Activated T-cell treated with anti-CD3 and anti-CD28 coated beads, Interleukin-2, amount 50 U/mL, for 4 hours (primary cell): ENCODE measurements at regions not wholly inside any gene's neighbourhood (a gene's known extent, or its start where the extent isn't known, plus 50 kb on each side); places are given as distances from the start of the nearest gene placed in this dataset.
"Not testable (repeated sequence)": the region's sequence is repeated elsewhere in the genome, so short reads cannot be mapped to it uniquely, and the experiment has no call there.

ENCODE experiments used
- ATAC-seq, 2 donors: fragments of 200-7000 bp; cut with Tn5 transposase; one replicate each; pipeline ENCODE4 v1.10.0; 2021
- DNase-seq: peaks from one replicate; pipeline ENCODE4 v3.0.0-alpha.2; 2020
- H3K27me3 Mint-ChIP-seq: one replicate; pipeline ENCODE4 v1.8.0; 2021; ENCODE audit warnings: low read depth, mixed read lengths
- H3K36me3 Mint-ChIP-seq: one replicate; pipeline ENCODE4 v1.8.0; 2022; ENCODE audit warnings: mixed read lengths; ENCODE audit not compliant: insufficient read depth
- H3K4me1 Mint-ChIP-seq: one replicate; pipeline ENCODE4 v1.8.0; 2021; ENCODE audit warnings: low read depth, mixed read lengths
- H3K4me3 Mint-ChIP-seq: one replicate; pipeline ENCODE4 v1.8.0; 2021; ENCODE audit warnings: mild to moderate bottlenecking, moderate library complexity, mixed read lengths
- H3K9me3 Mint-ChIP-seq: one replicate; pipeline ENCODE4 v1.8.0; 2021; ENCODE audit warnings: mixed read lengths

DNA sequence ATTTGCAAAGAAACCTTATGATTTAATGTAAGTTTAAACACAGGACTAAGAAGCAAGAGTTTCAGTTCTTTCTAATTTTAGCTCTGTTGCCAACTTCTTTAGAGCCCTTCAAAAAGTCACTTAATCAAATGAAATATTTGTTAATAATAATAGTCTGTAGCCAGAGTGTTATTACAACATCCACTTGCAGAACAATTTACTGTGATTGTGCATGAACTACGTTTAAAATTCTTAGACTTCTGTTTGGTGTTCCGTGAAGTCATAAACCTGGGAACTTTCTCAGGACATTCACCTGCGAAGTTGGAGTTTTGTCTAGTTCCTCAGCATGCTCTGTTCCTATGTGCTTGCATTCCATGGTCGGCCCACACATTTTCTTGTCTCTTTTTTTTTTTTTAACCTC lies 244.0 kb upstream of the AVPR1A start:
- H3K9me3 Mint-ChIP-seq: no peaks in the 10 kb centered on the region
- H3K27me3 Mint-ChIP-seq: no peaks in the 10 kb centered on the region
- H3K4me1 Mint-ChIP-seq: no peaks in the 10 kb centered on the region
- H3K4me3 Mint-ChIP-seq: no peak overlapping the region
- DNase-seq: no peak
- H3K36me3 Mint-ChIP-seq: no peaks in the 10 kb centered on the region
- no peak for ATAC-seq

DNA sequence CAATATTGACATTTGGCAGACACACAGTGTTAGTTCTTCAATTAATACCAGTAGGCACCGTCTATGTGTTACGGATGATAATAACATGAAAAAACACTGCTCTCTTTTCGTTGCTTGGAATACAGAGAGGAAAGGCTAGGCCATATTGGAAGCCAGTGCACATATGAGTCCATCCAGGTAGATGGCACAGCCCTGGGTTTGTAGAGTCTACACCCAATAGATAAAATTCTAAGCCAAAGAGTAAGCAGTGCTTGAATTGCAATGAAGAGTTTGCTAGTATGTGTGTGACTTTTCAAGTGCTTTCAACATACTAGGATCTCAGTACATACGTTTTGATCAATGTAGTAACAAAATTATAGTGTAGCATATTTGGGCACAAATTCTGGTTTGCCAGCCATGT lies 243.3 kb upstream of the AVPR1A start:
- H3K4me1 Mint-ChIP-seq: no peaks in the 10 kb centered on the region
- DNase-seq (no peak), ATAC-seq (no peak)
- no peaks in the 10 kb centered on the region for H3K27me3 Mint-ChIP-seq
- no peaks in the 10 kb centered on the region for H3K36me3 Mint-ChIP-seq
- H3K4me3 Mint-ChIP-seq: no peak overlapping the region
- no peaks in the 10 kb centered on the region for H3K9me3 Mint-ChIP-seq

DNA sequence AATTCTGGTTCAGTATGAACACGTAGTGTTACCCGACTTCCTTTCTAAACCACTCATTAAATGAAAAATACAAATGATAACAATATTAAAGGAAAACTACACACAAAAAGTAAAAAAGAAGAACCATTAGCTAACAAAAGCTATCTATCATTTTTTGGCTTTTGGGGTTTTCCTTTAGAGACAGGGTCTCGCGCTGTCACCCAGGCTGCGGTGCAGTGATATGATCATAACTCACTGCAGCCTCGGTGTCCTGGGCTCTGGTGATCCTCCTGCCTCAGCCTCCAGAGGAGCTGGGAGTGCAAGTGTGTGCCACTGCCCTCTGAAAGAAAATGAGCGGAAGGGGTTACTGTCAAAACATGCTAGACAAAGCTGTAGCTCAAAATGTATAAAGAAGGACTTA lies 238.2 kb upstream of the AVPR1A start:
- no peak for ATAC-seq
- H3K27me3 Mint-ChIP-seq: no peaks in the 10 kb centered on the region
- H3K9me3 Mint-ChIP-seq: no peaks in the 10 kb centered on the region
- H3K4me1 Mint-ChIP-seq: no peaks in the 10 kb centered on the region
- H3K36me3 Mint-ChIP-seq: no peaks in the 10 kb centered on the region
- H3K4me3 Mint-ChIP-seq: no peak overlapping the region
- DNase-seq: no peak

DNA sequence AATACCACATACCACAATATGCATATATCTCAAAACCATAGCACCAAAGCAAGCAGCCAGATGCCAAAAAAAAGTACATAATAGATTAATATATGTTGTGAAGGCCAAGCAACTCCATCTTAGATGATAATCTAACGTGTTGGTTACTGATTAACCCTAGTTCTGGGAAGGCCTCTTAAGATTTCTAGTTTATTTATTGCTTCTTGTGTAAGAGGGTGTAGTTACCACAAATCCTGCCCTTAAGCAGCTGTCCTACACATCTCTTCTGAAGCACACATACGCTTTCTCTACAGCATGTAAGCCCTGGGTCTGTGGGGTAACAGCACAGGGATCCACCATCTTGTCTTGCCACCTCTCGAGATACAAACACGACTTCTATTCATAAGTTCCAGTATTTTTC lies 236.8 kb upstream of the AVPR1A start:
- Mint-ChIP-seq H3K4me1 (no peaks in the 10 kb centered on the region), H3K36me3 (no peaks in the 10 kb centered on the region), H3K27me3 (no peaks in the 10 kb centered on the region), H3K4me3 (no peak overlapping the region), H3K9me3 (no peaks in the 10 kb centered on the region)
- ATAC-seq: no peak
- no peak for DNase-seq

DNA sequence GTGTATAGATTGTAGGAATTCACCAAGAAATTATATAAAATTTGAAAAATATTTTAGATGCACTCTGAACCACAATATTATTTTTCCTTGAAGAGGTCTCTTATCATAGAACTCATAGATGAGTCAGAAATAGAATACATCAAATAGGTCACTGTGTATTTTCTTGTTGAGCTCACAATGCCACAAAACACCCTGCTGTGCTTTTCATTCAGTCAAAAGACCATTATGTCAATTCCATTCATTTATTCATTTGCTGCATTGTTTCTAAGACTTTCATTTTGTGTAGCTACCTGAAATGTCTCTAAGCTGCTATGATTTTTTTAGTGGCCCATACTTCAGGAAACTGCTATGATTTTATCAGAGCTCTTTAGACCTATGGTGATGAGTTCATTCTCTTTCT lies 231.9 kb upstream of the AVPR1A start:
- Mint-ChIP-seq H3K9me3 (no peaks in the 10 kb centered on the region), H3K27me3 (no peaks in the 10 kb centered on the region), H3K4me3 (no peak overlapping the region), H3K4me1 (no peaks in the 10 kb centered on the region), H3K36me3 (no peaks in the 10 kb centered on the region)
- no peak for ATAC-seq
- no peak for DNase-seq

DNA sequence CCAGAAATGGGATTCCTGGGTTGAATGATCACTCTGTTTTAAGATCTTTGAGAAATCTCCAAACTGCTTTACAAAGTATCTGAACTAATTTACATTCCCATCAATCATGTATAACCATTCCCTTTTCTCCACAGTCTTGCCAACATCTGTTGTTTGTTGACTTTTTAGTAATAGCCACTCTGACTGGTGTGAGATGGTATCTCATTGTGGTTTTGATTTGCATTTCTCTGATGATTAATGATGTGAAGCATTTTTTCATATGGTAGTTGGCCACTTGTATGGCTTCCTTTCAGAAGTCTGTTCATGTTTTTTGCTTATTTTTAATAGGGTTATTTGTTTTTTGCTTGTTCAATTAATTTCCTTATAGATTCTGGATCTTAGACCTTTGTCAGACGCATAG lies 211.8 kb upstream of the AVPR1A start:
- no peak for DNase-seq

DNA sequence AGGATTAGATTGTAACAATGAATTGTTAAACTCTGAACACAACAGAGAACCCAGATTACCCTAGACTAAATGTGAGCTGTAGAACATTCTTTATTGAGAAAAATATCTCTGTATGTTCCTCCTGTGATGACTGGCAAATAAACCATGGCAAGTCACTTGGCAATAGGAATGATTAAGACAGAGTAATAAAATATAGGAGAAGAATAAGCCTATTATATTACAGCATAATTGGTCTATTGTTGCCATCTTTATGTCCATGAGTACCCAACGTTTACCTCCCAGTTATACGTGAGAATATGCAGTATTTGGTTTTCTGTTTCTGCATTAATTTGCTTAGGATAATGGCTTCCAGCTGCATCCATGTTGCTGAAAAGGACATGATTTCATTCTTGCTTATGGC lies 211.2 kb upstream of the AVPR1A start:
- no peak overlapping the region for H3K4me3 Mint-ChIP-seq
- H3K4me1 Mint-ChIP-seq: no peaks in the 10 kb centered on the region
- H3K36me3 Mint-ChIP-seq: no peaks in the 10 kb centered on the region
- no peak for DNase-seq
- H3K27me3 Mint-ChIP-seq: no peaks in the 10 kb centered on the region
- peaks cover 8% of the 10 kb centered on the region for H3K9me3 Mint-ChIP-seq
- no peak for ATAC-seq

More for the DNA sequence above, 211.8 kb upstream of the AVPR1A start:
- no peak for ATAC-seq
- H3K4me3 Mint-ChIP-seq: no peak overlapping the region
- no peaks in the 10 kb centered on the region for H3K36me3 Mint-ChIP-seq
- H3K27me3 Mint-ChIP-seq: no peaks in the 10 kb centered on the region
- H3K4me1 Mint-ChIP-seq: no peaks in the 10 kb centered on the region
- H3K9me3 Mint-ChIP-seq: peaks cover 12% of the 10 kb centered on the region

DNA sequence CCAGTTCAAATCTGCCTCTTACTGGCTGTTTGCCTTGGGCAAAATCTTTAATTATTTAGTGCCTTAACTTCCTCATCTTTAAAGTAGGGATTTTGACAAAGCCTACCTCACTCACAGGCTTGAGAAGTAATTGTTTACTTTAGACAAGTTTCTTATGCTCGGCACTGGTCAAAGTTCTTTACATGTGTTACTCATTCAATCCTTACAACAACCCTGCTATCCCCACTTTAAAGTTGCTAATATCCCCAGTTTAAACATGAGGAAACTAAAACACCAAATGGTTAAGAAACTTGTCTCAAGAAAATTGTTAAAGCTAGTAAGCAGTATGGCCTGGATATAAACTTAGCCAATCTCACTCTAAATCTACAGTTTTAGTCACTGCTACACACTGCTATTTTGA lies 204.0 kb upstream of the AVPR1A start:
- Mint-ChIP-seq H3K9me3 (peaks cover 8% of the 10 kb centered on the region), H3K27me3 (no peaks in the 10 kb centered on the region), H3K36me3 (no peaks in the 10 kb centered on the region), H3K4me3 (no peak overlapping the region), H3K4me1 (no peaks in the 10 kb centered on the region)
- ATAC-seq: no peak
- no peak for DNase-seq

DNA sequence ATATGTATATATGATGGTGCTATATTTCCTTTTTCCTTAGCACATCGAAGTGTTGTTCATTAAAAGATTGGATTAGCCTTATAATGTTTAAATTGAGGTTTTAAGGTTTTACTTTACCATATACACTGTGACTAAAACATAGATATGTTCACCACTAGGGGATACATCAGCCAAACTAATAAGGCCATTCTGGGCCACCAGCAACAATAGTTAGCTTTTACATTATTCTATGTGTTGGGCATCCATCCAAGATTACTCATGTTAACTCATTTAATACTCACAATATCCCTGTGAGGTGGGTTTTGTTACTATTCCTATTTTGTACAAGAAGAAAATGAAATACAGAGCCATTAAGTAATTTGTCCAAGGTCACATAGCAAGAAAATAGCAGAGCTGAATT lies 202.6 kb upstream of the AVPR1A start:
- no peak for ATAC-seq
- Mint-ChIP-seq H3K4me3 (no peak overlapping the region), H3K4me1 (no peaks in the 10 kb centered on the region), H3K27me3 (no peaks in the 10 kb centered on the region), H3K9me3 (peaks cover 5% of the 10 kb centered on the region), H3K36me3 (no peaks in the 10 kb centered on the region)
- no peak for DNase-seq

DNA sequence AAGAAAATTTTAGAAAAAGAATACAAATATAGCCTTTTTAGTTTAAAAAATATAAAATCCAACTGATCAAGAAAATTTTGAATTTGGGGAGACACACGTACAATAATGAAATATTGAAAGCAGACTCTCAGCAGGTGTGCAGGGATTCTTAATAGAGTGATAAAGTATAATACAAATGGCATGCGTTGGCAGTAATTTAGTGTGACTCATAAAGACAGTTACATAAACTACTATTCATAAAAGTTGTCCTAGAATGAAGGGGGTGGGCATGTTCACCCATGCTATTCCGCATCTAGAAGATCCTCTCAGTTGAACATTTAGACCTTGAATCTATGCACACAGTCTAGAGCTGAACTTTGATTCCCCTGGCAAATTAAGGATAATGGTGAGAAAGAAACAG lies 200.4 kb upstream of the AVPR1A start:
- no peaks in the 10 kb centered on the region for H3K4me1 Mint-ChIP-seq
- no peaks in the 10 kb centered on the region for H3K9me3 Mint-ChIP-seq
- DNase-seq (no peak), ATAC-seq (no peak)
- no peaks in the 10 kb centered on the region for H3K36me3 Mint-ChIP-seq
- no peak overlapping the region for H3K4me3 Mint-ChIP-seq
- no peaks in the 10 kb centered on the region for H3K27me3 Mint-ChIP-seq

DNA sequence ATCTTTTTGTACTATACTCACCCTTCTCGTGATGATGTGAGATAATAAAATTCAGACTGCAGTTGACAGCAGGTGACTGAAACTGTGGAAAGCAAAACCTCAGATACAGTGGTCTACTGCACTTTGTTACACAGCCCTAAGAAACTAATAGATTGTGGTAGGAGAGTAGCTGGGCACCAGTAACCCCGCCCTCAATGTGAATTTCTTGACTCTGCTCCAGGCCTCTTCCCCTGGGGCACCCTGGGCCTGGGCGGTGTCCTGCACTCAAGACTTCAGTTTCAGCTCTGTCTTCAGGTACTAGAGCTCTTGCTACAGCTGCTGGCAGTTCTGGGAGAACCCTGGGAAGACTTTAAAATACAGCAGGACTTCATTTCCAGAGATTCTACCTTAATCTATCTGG lies 197.6 kb upstream of the AVPR1A start:
- no peak for DNase-seq
- H3K36me3 Mint-ChIP-seq: no peaks in the 10 kb centered on the region
- no peaks in the 10 kb centered on the region for H3K27me3 Mint-ChIP-seq
- no peak overlapping the region for H3K4me3 Mint-ChIP-seq
- ATAC-seq: no peak
- H3K4me1 Mint-ChIP-seq: no peaks in the 10 kb centered on the region
- no peaks in the 10 kb centered on the region for H3K9me3 Mint-ChIP-seq

DNA sequence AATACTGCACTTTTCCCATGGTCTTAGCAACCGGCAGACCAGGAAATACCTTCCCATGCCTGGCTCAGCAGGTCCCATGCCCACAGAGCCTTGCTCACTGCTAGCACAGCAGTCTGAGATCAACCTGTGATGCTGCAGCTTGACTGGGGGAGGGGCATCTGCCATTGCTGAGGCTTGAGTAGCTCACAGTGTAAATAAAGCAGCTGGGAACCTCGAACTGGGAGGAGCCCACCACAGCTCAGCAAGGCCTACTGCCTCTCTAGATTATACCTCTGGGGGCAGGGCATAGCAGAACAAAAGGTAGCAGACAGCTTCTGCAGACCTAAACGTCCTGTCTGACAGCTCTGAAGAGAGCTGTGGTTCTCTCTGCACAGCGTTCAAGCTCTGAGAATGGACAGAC lies 186.2 kb upstream of the AVPR1A start:
- not testable (repeated sequence) for ATAC-seq, DNase-seq, H3K27me3 Mint-ChIP-seq, H3K36me3 Mint-ChIP-seq, H3K9me3 Mint-ChIP-seq, H3K4me1 Mint-ChIP-seq, H3K4me3 Mint-ChIP-seq

DNA sequence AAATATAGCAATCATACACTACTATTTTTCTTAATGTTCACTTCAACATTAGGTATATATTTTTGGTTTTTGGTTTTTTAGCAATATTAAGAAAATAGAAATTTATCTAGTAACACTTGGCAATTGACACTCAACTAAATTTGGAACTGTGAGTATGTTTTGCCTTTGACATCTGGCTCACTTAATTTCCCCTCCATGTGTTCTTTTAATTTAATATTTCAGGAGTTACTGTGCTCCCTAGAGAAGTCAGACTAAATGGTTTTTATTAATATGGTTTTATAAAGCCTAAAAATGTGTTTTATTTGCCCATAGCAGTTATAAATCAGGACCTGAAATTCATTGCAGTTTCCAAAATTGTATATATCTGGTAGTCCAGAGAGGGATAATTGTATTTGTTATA lies 175.3 kb upstream of the AVPR1A start:
- Mint-ChIP-seq H3K9me3 (no peaks in the 10 kb centered on the region), H3K27me3 (no peaks in the 10 kb centered on the region), H3K4me3 (no peak overlapping the region), H3K4me1 (no peaks in the 10 kb centered on the region), H3K36me3 (no peaks in the 10 kb centered on the region)
- DNase-seq (no peak), ATAC-seq (no peak)

DNA sequence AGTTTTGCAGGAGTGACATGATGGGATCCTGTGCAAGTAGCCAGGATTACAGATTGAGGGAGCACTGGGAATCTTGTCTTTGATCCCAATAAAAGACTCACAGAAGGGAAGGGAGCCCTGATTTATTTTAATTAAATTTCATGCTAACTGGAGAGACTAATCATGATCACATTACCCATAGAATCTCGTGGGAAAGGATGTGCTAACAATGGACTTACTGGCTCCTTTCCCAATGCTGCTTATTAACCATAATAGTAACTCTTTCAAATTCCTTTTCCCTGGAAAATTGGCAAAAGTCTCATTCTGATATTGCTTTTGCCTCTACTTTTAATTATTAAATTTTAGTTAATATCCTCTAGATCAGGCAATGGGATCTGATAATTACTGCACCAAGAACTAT lies 174.8 kb upstream of the AVPR1A start:
- H3K36me3 Mint-ChIP-seq: no peaks in the 10 kb centered on the region
- no peaks in the 10 kb centered on the region for H3K27me3 Mint-ChIP-seq
- no peak overlapping the region for H3K4me3 Mint-ChIP-seq
- H3K9me3 Mint-ChIP-seq: no peaks in the 10 kb centered on the region
- DNase-seq: no peak
- no peak for ATAC-seq
- no peaks in the 10 kb centered on the region for H3K4me1 Mint-ChIP-seq

DNA sequence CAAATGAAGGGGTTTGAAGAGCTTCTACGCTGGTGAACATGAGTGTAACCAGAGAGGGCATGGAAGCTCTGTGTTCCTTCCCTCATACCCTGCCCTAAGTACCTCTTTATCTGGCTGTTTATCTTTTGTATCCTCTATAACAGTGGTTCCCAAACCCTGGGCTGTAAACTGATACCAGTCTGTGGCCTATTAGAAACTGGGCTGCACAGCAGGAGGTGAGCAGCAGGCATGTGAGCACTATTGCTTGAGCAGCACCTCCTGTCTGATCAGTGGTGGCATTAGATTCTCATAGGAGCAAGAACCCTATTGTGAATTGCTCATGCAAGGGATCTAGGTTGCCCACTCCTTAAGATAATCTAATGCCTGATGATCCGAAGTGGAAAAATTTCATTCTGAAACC lies 172.9 kb upstream of the AVPR1A start:
- H3K4me3 Mint-ChIP-seq: no peak overlapping the region
- DNase-seq: no peak
- H3K27me3 Mint-ChIP-seq: no peaks in the 10 kb centered on the region
- no peaks in the 10 kb centered on the region for H3K4me1 Mint-ChIP-seq
- no peaks in the 10 kb centered on the region for H3K9me3 Mint-ChIP-seq
- ATAC-seq: no peak
- H3K36me3 Mint-ChIP-seq: no peaks in the 10 kb centered on the region

DNA sequence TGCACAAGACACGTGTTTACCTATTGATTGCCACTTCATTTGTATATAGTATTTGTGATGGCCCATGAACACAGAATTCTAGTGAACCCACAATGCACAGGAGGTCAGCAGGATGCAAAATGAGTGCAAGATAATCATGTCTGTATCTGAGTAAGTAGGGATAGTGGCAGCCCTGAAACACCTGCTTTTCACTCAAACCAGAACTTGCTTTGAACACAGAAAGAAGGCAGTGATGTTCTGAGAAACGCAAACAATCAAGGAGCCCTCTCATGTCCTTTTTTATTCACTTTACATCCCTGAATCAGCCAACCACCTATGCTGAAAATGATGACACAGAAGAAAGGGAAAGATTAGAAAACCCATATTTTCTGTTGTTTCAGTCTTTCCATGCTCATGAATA lies 170.4 kb upstream of the AVPR1A start:
- Mint-ChIP-seq H3K9me3 (no peaks in the 10 kb centered on the region), H3K4me1 (no peaks in the 10 kb centered on the region), H3K27me3 (no peaks in the 10 kb centered on the region), H3K36me3 (no peaks in the 10 kb centered on the region), H3K4me3 (no peak overlapping the region)
- ATAC-seq (peak in 1 of 2 donors; percentile 43), DNase-seq (no peak)
